ENCODE measurements at regions not wholly inside any gene's neighbourhood (a gene's known extent, or its start where the extent isn't known, plus 50 kb on each side); places are given as distances from the start of the nearest gene placed in this dataset.

GRCh38 chr2:30366199-30366691, 80.8 kb upstream of the LCLAT1 start:
- FAIRE-seq (no peak), DNase-seq (ENCODE audit: extremely low spot score, insufficient read length, low read depth) (no peak)

GRCh38 chr2:30367232-30368070, 79.6 kb upstream of the LCLAT1 start:
- DNase-seq (ENCODE audit: extremely low spot score, insufficient read length, low read depth) (no peak), FAIRE-seq (no peak)

DNA sequence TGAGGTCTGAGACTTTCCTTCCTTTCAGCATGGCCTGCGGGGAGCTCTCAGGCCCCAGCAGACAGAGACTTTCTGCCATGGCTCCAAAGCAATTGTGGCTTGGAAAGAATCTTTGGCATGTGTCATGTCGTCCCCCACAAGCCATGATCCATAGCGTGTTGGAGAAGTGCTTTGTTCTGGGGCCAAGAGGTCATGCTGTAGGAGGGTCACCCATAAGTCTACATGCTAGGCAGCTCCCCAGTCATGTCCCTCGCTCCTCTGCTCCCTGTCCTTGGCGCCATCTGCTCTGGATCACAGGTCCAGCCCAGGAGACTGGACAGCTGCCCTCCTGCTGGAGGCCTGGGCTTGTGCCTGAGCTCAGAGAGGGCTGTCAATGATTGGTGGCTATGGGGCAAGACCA, 78.8 kb upstream of the LCLAT1 start:
- no peak for DNase-seq (ENCODE audit: extremely low spot score, insufficient read length, low read depth)
- no peak for FAIRE-seq

DNA sequence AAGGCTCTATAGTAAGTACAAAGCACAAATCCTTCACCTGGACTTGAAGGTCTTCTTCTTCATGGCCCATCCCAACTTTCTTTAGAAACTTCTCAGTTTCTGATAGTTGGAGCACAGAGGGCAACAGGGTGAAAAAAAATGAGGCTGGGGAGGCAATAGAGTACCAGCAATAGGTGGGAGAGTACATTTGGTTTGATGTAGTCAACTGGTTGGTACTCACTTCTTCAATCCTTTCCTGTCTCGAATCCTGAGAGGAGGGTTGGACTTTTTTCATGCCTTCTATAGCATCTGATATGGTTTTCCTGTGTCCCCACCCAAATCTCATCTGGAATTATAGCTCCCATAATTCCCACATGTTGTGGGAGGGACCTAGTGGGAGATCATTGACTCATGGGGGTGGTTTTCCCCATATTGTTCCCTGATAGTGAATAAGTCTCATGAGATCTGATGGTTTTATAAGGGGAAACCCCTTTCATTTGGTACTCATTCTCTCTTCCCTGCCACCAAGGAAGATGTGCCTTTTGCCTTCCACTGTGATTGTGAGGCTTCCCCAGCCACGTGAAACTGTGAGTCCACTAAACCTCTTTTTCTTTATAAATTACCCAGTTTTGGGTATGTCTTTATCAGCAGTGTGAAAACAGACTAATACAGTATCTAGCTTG, 75.9 kb upstream of the LCLAT1 start:
- no peak for FAIRE-seq

DNA sequence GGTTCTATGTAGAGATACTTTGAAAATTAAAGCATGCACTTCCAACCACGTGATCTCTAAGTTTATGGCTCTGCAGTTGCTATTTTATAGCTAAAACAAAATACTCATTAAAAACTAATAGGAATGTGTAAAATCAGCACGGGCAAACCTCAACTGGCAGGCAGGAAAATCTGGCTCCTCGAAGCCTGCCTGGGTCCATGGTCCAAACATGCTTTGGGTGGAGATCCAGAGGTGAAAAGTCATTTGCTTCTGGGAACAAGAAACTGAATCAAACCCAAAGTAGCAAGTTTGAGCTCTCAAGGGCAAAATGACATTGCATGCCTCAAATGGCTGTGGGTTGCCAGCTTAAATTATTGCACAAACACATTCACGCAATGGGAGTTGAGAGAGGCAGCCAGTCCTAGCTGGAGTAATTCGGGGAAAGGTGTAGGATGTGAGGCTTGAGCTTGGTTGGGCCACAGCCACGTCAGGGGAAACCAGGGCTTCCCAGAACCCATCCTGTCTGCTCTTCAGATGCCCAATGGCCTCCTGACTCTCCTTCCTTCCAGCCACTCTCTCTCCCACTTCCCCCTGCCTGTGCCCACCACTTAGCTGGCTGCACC, 75.2 kb upstream of the LCLAT1 start:
- no peak for FAIRE-seq
- no peak for DNase-seq (ENCODE audit: extremely low spot score, insufficient read length, low read depth)

More for the DNA sequence above, 75.9 kb upstream of the LCLAT1 start:
- no peak for DNase-seq (ENCODE audit: extremely low spot score, insufficient read length, low read depth)

GRCh38 chr2:30372826-30373225, 74.2 kb upstream of the LCLAT1 start:
- DNase-seq (ENCODE audit: extremely low spot score, insufficient read length, low read depth) (no peak), FAIRE-seq (no peak)

- no peak for DNase-seq (ENCODE audit: extremely low spot score, insufficient read length, low read depth)
- no peak for FAIRE-seq
Measured at GRCh38 chr2:30373881-30374302, 73.2 kb upstream of the LCLAT1 start.

- DNase-seq (ENCODE audit: extremely low spot score, insufficient read length, low read depth) (no peak), FAIRE-seq (no peak)
Measured at GRCh38 chr2:30374380-30374779, 72.7 kb upstream of the LCLAT1 start.

DNA sequence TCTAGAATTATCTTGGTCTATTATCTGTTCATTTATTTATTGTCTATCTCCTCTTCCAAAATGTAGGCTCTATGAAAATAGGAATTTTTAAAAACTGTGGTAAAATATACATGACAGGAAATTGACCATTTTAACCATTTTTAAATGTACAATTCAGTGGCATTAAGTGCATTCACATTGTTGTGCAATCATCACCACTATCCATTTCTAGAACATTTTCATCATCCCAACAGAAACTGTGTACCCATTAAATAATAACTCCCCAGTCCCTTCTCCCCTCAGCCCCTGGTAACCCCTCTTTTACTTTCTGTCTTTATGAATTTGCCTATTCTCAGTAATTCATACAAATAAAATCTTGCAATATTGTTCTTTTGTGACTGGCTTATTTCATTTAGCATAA, 71.1 kb upstream of the LCLAT1 start:
- DNase-seq (ENCODE audit: extremely low spot score, insufficient read length, low read depth): no peak
- no peak for FAIRE-seq

GRCh38 chr2:30379481-30379880, 67.6 kb upstream of the LCLAT1 start:
- DNase-seq (ENCODE audit: extremely low spot score, insufficient read length, low read depth): no peak
- no peak for FAIRE-seq

DNA sequence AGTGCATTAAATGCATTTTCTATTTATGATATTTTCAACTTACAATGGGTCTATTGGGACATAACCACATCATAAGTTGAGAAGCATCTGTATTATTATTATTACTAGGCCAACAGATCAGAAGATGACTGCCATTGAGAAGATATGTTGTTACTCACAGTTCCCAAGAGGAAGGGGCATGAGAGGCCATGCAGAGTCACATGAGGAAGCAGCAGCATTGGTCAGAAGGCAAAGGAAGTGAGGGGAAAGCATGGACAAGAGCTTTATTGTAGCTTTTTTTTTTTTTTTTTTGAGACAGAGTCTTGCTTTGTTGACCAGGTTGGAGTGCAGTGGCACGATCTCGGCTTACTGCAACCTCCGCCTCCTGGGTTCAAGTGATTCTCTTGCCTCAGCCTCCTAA, 66.2 kb upstream of the LCLAT1 start:
- no peak for DNase-seq (ENCODE audit: extremely low spot score, insufficient read length, low read depth)
- FAIRE-seq: no peak

- DNase-seq (ENCODE audit: extremely low spot score, insufficient read length, low read depth) (no peak), FAIRE-seq (no peak)
Measured at GRCh38 chr2:30382162-30382783, 64.8 kb upstream of the LCLAT1 start.

GRCh38 chr2:30382995-30383394, 64.1 kb upstream of the LCLAT1 start:
- FAIRE-seq (no peak), DNase-seq (ENCODE audit: extremely low spot score, insufficient read length, low read depth) (no peak)

GRCh38 chr2:30385327-30385726, 61.7 kb upstream of the LCLAT1 start:
- FAIRE-seq (no peak), DNase-seq (ENCODE audit: extremely low spot score, insufficient read length, low read depth) (no peak)

- DNase-seq (ENCODE audit: extremely low spot score, insufficient read length, low read depth) (no peak), FAIRE-seq (no peak)
Measured at GRCh38 chr2:30392097-30392496, 54.9 kb upstream of the LCLAT1 start.

DNA sequence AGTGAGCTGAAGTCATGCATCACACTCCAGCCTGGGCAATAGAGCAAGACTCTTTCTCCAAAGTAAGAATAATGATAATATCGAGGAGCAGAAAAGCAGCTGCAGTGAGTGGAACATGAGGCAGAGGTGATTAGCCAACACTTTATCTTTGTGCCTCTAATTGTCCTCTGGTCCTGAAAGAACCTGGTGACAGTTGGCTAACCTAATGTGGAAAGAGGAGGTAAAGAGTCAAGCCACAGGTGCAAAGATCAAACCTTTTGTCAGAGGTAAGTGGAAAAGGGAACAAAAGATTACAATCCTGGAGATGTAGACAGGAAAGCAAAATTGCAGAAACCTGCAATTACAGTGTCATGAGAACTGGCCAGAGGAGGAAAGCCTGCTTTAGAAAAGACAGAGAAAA, 53.5 kb upstream of the LCLAT1 start:
- FAIRE-seq (no peak), DNase-seq (ENCODE audit: extremely low spot score, insufficient read length, low read depth) (no peak)

DNA sequence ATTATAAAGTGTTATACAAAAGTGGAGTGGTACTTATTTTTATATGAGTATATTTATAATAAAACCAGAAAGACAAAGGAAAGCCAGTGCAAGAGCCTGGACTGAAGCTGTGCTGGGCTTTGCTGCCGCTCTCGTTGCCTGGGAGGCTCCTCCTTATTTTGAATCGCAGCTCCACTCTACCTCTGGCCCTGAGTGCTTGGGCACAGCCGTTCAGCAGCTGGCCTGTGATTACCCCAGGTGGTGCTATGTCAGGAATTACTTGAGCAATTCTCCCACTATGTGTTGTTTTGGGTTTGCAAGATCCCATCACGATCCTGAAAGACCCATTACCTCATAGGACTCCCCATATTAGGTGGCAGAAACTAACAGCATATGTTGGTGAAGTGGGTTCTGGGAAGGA, 53.0 kb upstream of the LCLAT1 start:
- DNase-seq (ENCODE audit: extremely low spot score, insufficient read length, low read depth): no peak
- no peak for FAIRE-seq

- no peak for DNase-seq (ENCODE audit: extremely low spot score, insufficient read length, low read depth)
Measured at GRCh38 chr2:30396436-30397232, 50.4 kb upstream of the LCLAT1 start.

More at GRCh38 chr2:30396436-30397232, 50.4 kb upstream of the LCLAT1 start:
- no peak for FAIRE-seq
